Left renal pelvis (tissue), 4 donors: ENCODE measurements at regions not wholly inside any gene's neighbourhood (a gene's known extent, or its start where the extent isn't known, plus 50 kb on each side); places are given as distances from the start of the nearest gene placed in this dataset.

Experiments used
- DNase-seq, 4 donors: peaks; one replicate each; pipeline ENCODE4 v3.0.0-alpha.2; 2013; ENCODE audit warnings: low read depth in 4 of 4, low spot score in 3 of 4

DNA sequence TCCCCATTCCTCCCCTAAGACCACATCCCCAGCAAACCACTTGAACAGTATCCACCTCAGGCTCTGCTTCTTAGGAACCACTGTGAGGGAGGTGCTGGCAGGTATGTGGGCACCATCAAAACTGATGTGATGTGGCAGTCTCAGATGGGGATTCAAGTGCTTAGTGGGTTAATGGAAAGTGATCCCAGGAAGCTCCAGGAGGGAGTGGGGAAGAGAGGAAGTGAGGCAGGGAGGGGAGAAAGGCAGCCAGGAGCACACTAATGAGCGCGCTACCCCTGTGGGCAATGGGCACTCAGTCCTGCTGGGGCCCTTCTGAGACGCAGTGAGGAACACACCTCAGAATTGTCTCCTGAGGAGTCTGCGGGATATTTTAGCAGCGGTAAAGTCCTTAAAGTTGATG, 263.1 kb upstream of the MOCS1 start:
- DNase-seq, result no peak

DNA sequence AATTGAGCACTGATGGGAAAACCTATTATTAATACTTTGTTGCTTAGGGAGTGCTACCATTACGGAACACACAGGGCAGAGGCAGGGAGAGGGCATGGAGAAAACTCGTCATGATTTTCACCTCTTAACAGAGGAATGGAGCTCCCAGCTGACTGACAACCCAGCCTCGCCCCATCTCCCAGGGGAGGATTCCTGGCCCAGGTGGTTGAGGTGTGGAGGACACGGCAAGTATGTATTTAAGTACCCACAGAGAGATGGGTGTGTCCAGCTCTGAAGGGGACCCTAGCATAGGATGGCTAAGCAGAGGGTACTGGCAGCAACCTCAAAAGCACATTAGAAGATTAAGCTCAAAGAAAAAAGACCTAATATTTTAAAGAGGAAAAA, 261.9 kb upstream of the MOCS1 start:
- no peak for DNase-seq

DNA sequence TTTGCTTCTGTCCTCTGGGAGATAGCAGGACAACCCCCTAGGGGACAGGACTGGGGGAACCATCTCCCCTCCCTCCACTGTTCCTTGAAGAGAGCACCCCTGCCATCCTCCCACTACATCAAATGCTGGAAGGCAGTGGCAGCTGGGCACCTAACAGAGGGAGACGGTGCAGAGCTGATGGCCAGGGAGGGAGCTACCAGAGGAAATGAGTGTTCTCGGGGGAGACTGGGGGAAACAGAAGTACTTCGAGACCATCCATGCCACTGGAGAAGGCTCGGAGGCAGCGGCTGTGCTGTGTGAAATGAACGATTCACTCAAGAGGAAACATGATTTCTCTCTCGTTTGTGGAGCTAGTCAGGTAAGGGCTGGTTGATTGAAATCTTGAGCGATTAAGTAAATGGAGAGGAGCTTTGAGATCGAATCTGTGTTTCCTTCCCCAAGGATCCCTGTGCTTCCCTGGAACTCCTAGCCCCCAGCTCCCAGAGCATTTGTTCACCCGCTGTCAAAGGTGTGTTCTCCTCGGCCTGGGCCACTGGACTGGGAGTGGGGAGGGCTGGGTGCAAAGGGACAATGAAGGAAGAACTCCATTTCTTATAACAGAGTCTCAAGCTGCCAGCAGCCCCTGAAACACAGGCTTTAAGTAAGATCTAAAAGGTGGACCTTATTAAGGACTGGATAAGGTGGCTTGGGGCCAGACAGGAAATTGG, 261.3 kb upstream of the MOCS1 start:
- DNase-seq, result no peak

DNA sequence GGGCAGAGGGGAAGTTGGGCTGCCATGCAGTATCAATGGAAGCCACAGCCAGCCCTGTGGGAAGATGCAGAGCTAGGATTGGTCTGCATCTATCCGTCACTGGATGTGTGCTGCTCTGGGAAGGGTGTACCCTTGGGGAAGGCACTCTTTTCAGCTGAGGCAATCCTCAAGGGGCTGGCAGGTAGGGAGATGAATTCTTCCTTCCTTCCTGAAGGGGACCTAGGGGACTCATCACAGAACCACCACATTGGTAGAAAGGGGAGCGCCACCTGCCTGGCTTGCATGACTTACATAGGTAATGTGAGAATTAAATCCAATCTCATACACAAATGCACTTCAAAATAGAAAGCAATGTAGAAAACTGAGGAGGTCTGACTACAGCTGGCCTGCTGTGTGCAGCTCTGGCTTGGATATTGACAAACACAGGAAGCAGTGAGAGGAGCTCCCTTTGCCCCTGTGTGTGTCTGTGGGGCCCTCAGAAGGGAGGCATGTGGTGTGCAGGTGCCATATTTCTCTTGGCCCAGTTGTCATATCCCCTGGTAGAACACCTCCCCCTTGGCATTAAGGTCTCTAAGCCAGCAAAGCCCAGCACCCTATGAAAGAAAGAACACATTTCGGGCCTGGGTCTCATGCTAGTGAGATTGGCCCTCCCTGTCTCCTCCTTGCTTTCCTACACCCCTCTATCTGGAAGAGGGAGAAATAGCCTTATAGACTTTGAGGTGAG, 260.3 kb upstream of the MOCS1 start:
- no peak for DNase-seq

DNA sequence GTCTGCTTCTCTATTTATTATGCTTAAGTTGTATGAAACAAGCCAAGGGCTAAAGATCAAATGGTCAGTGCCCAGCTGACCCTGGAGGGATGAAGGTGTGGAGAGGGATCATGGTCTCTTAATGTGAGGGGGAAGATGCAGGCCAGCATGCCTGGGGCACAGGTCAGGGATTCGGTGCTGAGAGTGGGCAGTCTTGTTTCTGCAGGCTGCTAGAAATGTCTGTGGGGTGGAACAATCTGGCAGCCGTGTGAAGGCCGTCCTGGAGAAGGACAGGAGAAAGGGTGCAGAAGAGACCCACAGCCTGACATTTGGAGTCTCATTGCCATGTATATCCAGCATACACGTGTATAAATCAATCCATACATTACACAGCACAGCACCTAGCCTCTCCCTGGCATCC, 258.3 kb upstream of the MOCS1 start:
- no peak for DNase-seq

DNA sequence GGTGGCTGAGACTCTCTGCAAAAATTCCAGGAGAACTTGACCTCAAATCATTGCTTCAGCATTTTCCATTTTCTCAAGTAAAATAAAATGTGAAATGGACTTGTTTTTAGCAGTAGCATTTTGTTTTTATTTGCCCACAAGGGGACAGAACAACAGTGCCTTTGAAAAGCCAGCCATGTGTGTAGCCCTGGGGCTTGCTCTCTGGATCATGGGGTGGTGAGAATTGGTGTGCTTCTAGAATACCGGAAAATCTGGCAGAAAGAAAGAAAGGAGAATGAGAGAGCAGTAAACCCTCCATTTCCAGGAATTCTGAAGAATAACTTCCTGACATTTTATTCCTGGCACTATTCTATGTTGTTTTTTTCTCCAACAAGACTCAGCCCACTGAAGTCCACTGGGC, 254.7 kb upstream of the MOCS1 start:
- no peak for DNase-seq

DNA sequence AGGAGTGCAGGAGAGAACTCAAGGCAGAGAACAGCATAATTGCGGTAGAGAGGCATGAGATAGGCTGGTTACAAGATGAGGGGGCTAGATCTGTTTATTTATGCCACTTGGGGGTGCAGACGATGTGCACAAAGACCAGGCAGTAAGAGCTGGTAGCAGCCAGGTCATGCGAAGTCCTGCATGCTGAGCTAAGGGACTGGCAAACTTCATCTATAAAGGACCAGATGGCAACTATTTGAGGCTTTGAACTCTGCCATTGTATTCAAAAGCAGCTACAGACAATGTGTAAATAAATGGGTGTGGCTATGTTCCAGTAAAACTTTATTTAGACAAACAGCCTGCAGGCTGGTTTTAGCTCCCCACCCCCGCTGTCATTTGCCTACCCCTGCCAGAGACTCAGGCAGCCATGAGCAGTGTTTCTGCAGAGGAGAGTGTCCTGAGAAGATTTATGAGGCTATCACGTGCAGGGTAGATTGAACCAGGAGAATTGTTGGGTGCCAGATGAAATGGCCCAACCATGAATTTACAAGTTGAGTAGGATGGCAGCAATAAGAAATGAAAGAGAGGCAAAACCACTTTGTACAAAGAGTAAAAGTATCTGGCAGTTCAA, 253.4 kb upstream of the MOCS1 start:
- DNase-seq, result no peak

DNA sequence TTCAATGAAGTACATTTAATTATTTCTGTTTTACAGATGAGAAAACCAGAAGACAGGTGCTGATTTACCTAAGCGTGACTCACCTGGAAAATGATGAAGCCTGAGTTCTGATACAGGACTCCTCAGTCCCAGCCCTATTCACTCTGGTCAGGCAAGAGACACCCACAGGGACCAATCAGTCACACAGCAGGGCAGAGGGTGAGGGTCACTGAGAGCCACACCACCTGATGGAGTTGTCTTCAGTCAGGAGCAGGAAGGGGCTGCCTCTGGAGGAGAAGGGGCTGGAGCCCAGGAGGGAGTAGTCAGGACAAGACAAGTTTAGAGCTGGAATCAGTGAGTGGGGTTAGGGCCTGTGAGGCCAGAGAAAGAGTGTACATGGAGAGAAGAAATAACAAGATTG, 251.2 kb upstream of the MOCS1 start:
- DNase-seq, result no peak

DNA sequence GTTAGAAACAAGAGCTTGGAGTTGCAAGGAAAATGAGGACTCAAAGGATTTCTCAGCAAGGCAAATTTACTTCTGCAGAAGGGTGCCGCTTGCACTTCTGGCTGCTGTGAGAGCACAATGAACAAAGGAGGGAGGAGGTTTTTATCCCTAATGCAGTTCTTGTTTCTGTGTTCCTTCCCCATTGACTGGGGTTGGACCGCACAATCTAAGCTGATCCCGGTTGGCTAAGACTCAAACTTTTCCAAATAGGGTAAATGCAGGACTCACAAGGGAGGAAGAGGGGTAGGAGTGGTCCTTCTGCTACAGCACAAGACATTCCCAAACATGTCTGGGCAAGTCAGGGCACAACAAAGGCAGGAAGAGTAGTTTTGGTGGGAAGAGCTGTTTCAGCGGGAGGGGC, 249.6 kb upstream of the MOCS1 start:
- DNase-seq, result no peak

DNA sequence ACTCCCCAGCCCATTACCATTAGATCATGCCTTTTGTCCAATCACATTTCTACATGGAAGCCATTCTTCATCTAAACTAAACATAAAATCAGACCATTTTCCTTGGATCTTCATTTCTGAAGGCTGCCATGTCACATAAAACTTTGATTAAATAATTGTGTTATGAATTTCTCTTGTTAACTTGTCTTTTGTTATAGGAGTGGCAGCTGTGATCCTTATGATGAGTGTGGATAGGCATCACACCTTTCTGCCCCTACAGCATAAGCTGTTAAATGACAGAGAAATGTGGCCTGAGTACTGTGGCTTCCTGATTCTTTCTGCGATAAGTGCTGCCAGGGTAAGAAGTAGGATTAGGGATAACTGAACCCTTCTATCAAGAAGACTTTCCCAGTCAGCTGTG, 247.1 kb upstream of the MOCS1 start:
- DNase-seq, result no peak

DNA sequence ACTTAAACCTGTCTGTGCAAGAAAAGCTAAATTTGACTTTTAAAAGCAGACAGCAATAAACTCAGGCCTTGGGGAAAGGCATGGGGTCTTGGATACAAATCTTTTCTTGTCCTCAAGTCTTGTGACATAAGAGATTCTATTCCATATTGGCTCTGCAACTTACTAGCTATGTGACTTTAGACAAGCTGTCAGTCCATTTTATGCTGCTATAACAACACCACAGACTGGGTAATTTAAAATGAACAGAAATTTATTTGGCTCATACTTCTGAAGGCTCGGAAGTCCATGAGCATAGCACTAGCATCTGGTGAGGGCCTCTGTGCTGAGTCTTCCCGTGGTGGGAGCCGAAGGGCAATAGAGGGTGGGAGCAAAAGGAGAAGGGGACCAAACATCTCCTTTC, 246.0 kb upstream of the MOCS1 start:
- no peak for DNase-seq

DNA sequence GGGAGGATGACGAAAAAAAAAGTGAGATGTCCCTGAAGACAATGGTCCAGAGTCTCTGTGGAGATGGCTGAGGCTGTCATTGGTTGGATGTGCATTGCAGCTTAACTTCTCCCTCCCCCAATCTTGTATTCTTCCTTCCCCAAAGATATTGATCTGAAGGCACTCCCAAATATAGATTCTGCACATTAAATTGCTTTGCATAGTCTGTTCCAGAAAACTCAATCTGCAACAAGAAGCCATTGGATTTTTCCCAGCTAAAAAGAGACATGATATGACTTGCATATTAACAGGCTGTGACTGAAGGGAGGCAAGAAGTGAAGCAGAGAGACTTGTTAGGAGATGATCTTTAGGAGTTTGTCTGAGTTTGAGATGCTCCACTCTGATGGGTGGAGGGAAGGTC, 245.2 kb upstream of the MOCS1 start:
- no peak for DNase-seq

DNA sequence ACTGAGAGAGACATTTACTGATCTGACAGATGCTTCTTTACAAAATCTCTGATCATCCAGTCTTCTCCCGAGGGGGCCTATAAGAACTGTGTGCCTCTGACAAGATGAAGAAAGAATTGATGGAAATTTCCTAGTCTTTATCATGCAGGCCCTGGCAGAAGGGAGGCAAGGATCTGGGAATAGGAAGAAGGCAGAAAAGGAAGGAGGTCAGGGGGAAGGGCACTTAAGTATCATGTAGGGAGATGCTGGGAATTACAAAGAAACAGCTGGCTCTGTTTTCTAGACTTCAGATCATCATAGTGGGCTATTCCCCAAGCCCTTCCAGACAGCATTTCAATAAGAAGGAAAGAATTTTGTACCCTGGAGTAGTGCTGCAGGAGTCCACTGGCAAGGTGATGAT, 243.3 kb upstream of the MOCS1 start:
- no peak for DNase-seq

DNA sequence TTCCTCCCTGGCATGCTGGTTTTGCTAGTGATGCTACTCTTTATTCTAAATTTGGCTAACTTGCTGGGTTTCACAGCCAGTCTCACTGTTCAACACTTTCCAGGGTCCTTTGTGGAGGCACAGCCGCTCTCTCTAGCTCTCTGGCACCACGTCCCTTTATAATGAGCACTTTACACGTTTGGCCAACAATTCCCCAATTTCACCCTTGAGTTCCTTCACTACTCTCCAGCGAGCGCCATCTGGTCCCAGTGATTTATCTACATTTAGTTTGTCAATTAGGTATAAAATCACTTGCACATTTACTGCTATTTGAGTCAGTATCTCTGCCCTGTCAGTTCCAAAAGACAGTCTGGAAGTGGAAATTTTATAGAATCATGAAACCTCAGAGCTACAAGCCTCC, 241.9 kb upstream of the MOCS1 start:
- no peak for DNase-seq

DNA sequence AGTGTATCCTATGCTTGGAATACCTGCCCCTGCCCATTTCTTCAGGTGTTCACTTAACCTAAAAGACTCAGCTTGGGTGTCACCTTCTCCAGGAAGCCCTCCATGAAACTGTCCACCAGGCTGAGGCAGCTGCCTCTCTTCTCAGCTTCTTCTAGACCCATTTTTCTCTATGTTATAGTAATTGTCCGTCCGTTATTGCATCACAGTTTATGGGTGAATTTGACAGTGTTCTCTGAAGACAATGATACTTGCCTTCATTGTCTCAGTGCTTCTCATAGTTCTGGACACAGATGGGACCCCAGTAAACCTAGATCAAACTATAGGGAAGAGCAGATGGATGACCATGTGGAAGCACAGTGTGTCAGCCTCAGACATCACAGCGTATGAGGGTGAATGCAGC, 238.0 kb upstream of the MOCS1 start:
- DNase-seq, result no peak

DNA sequence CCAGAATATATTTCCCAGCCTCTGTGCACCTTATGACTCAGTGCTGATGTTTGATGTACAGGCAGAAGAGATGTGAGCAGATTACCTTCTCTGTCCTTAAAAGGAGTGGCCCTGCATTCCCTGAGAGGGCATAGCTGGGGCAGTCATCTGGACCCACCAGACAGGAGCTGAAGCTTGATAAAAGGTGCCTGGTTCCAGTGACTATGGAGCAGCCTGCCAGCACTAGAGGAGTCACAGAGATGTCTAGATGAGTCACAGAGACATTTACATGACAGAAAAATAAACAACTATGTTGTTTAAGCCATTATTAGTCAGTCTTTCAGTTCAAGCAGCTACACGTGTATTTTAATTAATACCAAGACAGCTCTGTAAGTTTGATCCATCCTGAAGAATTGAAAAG, 237.1 kb upstream of the MOCS1 start:
- no peak for DNase-seq

DNA sequence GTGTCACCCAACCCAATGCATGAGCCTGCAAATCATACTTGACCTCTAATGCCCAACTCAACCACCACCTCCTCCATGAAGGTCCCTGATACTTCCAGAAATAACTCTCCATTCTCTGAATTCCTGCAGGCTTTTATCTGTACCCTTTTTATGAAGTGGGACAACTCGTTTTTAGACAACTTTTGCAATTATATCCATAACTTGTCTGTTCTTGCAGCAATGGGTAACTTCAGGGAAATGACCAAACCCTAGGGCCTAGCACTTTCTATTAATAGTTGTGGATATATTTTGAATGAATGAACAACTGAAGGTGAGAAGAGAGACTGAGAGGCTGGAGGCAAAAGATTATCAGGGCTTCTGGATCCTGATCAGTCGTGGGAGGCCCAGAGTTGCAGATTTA, 236.6 kb upstream of the MOCS1 start:
- no peak for DNase-seq

DNA sequence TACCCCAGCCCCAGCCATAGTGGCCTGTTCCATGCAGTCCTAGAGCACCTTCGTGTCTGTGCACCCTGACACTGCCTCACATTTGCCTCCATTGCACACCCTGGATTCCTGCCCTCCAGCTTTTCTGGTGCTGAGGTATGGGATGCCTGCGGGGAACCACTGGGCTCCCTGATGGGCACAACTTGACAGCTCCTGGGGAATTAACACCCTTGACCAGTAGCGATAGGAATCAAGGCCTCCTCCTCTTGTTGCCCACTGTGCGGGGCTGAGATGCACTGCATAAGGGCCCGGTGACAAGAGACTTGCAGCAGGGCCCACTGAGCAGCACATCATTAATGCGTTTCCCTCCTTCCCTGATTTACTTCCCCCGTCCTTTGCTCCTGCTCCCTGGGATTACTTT, 235.6 kb upstream of the MOCS1 start:
- DNase-seq, result no peak

DNA sequence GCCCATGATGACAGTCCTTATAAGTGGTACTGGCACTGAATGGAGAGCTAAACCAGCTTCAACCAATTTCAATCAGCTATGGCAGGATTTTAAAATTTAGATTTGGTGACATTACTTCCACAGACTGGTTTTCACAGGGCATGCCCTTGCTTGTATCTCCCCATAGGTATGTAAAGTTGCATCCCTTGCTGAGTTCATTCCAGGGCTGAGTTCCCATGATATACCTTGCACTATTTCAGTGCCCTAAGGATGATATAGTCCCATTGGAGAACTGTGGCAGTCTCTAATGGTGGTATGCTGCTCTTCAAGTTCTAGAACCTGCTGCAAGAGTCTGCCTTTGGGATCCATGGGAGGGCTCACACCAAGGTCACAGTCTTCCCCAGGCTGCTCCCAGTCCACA, 232.7 kb upstream of the MOCS1 start:
- no peak for DNase-seq

DNA sequence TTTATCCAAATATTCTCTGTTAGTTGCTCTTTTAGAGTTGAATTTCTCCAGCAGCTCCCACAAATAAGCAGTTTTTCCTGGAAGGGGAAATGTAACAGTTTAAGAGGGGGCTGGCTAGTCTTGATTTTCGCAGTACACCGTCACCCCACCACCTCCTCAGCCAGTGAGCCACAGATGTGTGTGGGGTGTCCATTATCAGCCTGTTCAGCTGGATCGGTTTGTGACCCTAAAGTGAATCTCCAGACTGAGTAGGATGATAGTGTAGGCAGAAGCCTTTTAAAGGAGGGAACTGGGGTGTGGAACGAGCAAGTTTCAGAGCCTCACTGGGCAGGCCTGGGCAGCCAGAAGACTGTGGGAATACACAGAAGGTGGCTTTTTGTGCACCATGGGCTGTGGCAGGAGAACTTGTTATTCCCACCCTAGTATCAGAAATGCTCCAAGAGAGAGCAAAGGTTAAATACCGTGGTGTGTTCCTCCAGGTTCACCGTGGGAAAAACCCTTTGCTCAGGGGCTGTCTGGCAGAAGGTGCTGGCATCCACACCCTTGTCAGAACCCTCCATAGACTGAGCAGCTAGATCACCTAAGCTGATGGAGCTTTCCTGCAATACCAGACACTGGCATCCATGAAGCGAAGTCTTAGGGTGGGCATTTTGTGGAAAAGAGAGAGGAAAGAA, 230.9 kb upstream of the MOCS1 start:
- no peak for DNase-seq

DNA sequence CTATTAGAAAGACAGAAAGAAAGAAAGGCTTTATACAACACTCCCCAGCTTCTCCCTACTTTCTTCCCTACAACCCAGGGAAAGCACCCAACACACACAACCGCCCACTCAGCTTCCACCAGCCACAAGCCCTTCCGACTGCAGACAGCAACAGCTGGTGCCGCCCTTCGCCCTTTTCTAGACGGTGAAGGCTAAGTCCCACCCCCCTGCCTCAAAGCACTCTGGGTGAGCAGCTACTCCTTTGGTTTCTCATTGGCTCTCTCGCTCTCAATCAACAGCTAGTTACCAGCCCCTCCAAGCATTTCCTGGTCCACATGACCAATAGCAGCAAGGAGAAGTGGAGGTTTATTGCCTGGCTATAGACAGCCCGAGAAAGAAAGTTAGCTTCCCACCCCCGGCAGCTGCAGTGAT, 230.1 kb upstream of the MOCS1 start:
- no peak for DNase-seq

DNA sequence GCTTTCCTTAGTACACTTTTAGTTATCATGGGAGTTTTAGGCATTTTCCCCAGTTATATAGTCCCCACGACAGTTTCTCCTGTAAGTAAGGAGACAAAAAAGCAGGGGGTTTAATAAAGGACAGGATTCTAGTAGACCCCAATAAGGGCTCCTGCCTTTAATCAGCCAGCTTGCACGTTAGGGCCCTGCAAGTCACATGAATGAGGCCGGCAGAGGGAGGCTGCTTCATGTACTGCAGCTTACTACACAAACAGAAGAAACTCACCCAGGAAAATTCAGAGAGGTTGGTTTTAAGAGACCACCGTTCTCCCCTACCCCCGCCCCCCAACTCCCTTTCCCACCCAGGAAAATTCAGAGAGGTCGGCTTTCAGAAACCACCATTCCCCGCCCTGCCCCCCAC, 229.7 kb upstream of the MOCS1 start:
- DNase-seq, result no peak
